HEK293 (cell line): ENCODE measurements at regions not wholly inside any gene's neighbourhood (a gene's known extent, or its start where the extent isn't known, plus 50 kb on each side); places are given as distances from the start of the nearest gene placed in this dataset.

ENCODE experiments used
- CTCF ChIA-PET: fragments of 350-600 bp; formaldehyde crosslinking; extraction: SDS; loops from one replicate; lab custom pipeline; 2021; ENCODE audit warnings: antibody characterized with exemption; lab: Yijun Ruan, JAX
- POLR2A ChIA-PET: fragments of 300-600 bp; formaldehyde crosslinking; extraction: SDS; loops from one replicate; lab custom pipeline; 2020; ENCODE audit warnings: antibody characterized with exemption, inconsistent platforms; lab: Yijun Ruan, JAX
- H3K27ac ChIP-seq: fragments of 200-500 bp; sonication (Bioruptor generic); 2 replicates; pipeline ENCODE4 v1.5.1; 2014; ENCODE audit warnings: low read depth, low read length, control low read depth, inconsistent platforms; ENCODE audit errors: extremely low read depth
- H3K36me3 ChIP-seq, 2 experiments: fragments of 200-500 bp in 1 of 2; sonication (Bioruptor generic) in 1 of 2; 1 replicate in 1 of 2; 2 replicates in 1 of 2; pipeline ENCODE4 v1.5.1; 2014 to 2017; ENCODE audit warnings: inconsistent platforms in 2 of 2, low read length in 2 of 2; ENCODE audit not compliant: control insufficient read depth in 2 of 2, insufficient read depth in 1 of 2
- H3K4me1 ChIP-seq: fragments of 200-500 bp; sonication (Bioruptor generic); 2 replicates; pipeline ENCODE4 v1.5.1; 2014; ENCODE audit warnings: mild to moderate bottlenecking, low read length, inconsistent platforms; ENCODE audit not compliant: control insufficient read depth, insufficient read depth
- H3K4me3 ChIP-seq: 2 replicates; pipeline ENCODE4 v1.5.1; 2011; ENCODE audit warnings: low read depth, mild to moderate bottlenecking, control low read depth, low read length, moderate library complexity
- H3K9me3 ChIP-seq: fragments of 200-500 bp; sonication (Bioruptor generic); 2 replicates; pipeline ENCODE4 v1.5.1; 2014; ENCODE audit warnings: low read depth, low read length, inconsistent platforms; ENCODE audit not compliant: control insufficient read depth, insufficient read depth
- KLF10 ChIP-seq: fragments of 450-650 bp; IDR thresholded peaks from 2 replicates; pipeline ENCODE4 v1.5.1; 2018; ENCODE audit warnings: missing biosample characterization, mild to moderate bottlenecking, missing genetic modification characterization
- RBAK ChIP-seq: fragments of 450-650 bp; formaldehyde crosslinking; IDR thresholded peaks from 2 replicates; pipeline ENCODE4 v1.5.1; 2016; ENCODE audit warnings: missing biosample characterization, missing genetic modification characterization
- TCF7L2 ChIP-seq: IDR thresholded peaks from 2 replicates; pipeline ENCODE4 v1.6.1; 2011; ENCODE audit warnings: low read depth, mild to moderate bottlenecking, inconsistent platforms, low read length, moderate library complexity, borderline replicate concordance
- TRIM28 ChIP-seq: IDR thresholded peaks from 2 replicates; pipeline ENCODE4 v1.6.1; 2011; ENCODE audit warnings: low read length, control low read depth, borderline replicate concordance
- ZNF138 ChIP-seq: fragments of 450-650 bp; formaldehyde crosslinking; IDR thresholded peaks from 2 replicates; pipeline ENCODE4 v1.5.1; 2016; ENCODE audit warnings: missing biosample characterization, missing genetic modification characterization, borderline replicate concordance
- ZNF2 ChIP-seq: fragments of 450-650 bp; formaldehyde crosslinking; IDR thresholded peaks from 2 replicates; pipeline ENCODE4 v1.5.1; 2016; ENCODE audit warnings: missing biosample characterization, missing genetic modification characterization
- ZNF239 ChIP-seq: fragments of 450-650 bp; formaldehyde crosslinking; IDR thresholded peaks from 2 replicates; pipeline ENCODE4 v1.5.1; 2016; ENCODE audit warnings: missing biosample characterization, missing genetic modification characterization
- ZNF473 ChIP-seq: fragments of 450-650 bp; formaldehyde crosslinking; IDR thresholded peaks from 2 replicates; pipeline ENCODE4 v1.5.1; 2017; ENCODE audit warnings: missing biosample characterization, missing genetic modification characterization
- ZNF610 ChIP-seq: fragments of 450-650 bp; formaldehyde crosslinking; IDR thresholded peaks from 2 replicates; pipeline ENCODE4 v1.5.1; 2016; ENCODE audit warnings: missing biosample characterization, missing genetic modification characterization, borderline replicate concordance
- TF ChIP-seq, protein P1 (sequence below): fragments of 450-650 bp; formaldehyde crosslinking; IDR thresholded peaks from 2 replicates; pipeline ENCODE4 v1.5.1; 2016; ENCODE audit warnings: missing biosample characterization, missing genetic modification characterization
- TF ChIP-seq, protein P2 (sequence below): fragments of 450-650 bp; formaldehyde crosslinking; IDR thresholded peaks from 2 replicates; pipeline ENCODE4 v1.5.1; 2017; ENCODE audit warnings: missing biosample characterization, missing genetic modification characterization
- TF ChIP-seq, protein P3 (sequence below): fragments of 450-650 bp; formaldehyde crosslinking; IDR thresholded peaks from 2 replicates; pipeline ENCODE4 v1.5.1; 2016; ENCODE audit warnings: missing biosample characterization, missing genetic modification characterization, borderline replicate concordance

DNA sequence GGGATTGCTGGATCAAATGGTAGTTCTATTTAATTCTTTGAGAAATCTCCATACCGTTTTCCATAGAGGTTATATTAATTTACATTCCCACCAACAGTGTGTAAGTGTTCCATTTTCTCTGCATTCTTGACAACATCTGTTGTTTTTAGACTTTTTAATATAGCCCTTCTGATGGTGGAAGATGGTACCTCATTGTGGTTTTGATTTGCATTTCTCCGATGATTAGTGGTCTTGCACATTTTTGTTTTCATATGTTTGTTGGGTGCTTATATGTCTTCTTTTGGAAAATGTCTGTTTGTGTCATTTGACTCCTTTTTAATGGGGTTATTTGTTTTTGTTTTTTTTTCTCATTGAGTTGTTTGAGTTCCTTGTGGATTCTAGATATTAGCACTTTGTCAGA is 75.3 kb upstream of the PUDP start (continued):
- TF ChIP-seq, protein P1, sequence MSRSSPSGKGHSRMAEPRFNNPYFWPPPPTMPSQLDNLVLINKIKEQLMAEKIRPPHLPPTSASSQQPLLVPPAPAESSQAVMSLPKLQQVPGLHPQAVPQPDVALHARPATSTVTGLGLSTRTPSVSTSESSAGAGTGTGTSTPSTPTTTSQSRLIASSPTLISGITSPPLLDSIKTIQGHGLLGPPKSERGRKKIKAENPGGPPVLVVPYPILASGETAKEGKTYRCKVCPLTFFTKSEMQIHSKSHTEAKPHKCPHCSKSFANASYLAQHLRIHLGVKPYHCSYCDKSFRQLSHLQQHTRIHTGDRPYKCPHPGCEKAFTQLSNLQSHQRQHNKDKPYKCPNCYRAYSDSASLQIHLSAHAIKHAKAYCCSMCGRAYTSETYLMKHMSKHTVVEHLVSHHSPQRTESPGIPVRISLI (tag by site-specific recombination): no peak

DNA sequence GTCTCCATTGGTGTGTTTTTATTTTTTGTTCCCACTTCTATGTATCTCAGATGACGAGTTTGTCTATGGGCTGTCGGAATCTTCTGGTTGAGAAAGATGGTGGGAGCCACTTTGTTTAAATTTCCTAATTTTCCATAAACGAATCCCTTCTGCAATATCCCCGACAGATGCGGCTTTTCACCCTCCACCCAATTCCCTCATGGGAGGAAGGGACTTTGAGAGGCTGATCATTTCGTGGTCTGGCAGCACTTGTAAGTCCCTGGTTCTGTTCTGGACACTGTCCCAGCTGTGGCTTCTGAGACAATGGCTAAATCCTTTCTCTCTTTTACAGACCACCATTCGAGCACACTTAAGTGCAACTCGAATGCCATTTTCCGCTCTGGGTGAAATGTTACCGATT is 72.2 kb upstream of the PUDP start:
- H3K4me1 ChIP-seq: no peaks in the 10 kb centered on the region
- ChIA-PET POLR2A (interaction anchor here (0.7 kb wide), 1 partner anchor 13 kb away, joined by 5 read pairs; no protein-coding TSS in a partner anchor), CTCF (no interaction called here)
- no peak overlapping the region for H3K27ac ChIP-seq
- H3K36me3 ChIP-seq: no peaks in the 10 kb centered on the region
- H3K9me3 ChIP-seq: no peaks in the 10 kb centered on the region
- TF ChIP-seq TRIM28 (no peak), ZNF239 (tag by site-specific recombination) (no peak), ZNF610 (tag by site-specific recombination) (no peak), ZNF473 (no peak)
- TF ChIP-seq, protein P2, sequence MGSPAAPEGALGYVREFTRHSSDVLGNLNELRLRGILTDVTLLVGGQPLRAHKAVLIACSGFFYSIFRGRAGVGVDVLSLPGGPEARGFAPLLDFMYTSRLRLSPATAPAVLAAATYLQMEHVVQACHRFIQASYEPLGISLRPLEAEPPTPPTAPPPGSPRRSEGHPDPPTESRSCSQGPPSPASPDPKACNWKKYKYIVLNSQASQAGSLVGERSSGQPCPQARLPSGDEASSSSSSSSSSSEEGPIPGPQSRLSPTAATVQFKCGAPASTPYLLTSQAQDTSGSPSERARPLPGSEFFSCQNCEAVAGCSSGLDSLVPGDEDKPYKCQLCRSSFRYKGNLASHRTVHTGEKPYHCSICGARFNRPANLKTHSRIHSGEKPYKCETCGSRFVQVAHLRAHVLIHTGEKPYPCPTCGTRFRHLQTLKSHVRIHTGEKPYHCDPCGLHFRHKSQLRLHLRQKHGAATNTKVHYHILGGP: no peak
- TF ChIP-seq, protein P1 (tag by site-specific recombination): no peak
- no peak overlapping the region for H3K4me3 ChIP-seq

DNA sequence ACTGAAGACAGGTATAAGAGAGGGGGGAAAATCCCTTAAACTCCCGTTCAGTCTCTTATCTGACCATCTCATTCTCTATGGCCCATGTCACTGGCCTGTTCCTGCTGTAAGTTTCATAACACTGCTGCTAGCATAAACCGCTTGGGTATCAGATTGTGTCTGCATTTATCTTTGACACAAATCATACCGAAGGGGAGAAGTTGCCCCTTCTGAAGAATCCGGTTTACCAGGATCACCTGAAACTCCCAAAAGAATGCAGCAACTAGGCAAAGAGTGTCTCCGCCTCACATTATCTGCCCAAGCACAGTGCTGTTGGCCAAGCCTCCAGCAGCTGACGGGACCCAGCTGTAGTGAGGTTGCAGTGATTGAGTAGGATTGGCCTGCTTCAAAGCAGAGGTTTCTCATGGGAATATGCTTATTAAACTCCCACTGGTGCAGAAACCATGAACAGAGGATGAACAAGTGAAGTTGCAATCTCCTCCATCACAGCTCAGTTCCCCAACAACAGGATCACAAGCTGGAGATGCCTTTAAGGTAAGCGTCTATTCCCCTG is 71.3 kb upstream of the PUDP start:
- Histone ChIP-seq H3K27ac (no peak overlapping the region), H3K9me3 (no peaks in the 10 kb centered on the region), H3K36me3 (no peaks in the 10 kb centered on the region), H3K4me3 (no peak overlapping the region), H3K4me1 (no peaks in the 10 kb centered on the region)
- TF ChIP-seq RBAK (no peak), ZNF138 (tag by site-specific recombination) (no peak), ZNF2 (no peak), KLF10 (no peak)
- ChIA-PET CTCF (no interaction called here), POLR2A (no interaction called here)

DNA sequence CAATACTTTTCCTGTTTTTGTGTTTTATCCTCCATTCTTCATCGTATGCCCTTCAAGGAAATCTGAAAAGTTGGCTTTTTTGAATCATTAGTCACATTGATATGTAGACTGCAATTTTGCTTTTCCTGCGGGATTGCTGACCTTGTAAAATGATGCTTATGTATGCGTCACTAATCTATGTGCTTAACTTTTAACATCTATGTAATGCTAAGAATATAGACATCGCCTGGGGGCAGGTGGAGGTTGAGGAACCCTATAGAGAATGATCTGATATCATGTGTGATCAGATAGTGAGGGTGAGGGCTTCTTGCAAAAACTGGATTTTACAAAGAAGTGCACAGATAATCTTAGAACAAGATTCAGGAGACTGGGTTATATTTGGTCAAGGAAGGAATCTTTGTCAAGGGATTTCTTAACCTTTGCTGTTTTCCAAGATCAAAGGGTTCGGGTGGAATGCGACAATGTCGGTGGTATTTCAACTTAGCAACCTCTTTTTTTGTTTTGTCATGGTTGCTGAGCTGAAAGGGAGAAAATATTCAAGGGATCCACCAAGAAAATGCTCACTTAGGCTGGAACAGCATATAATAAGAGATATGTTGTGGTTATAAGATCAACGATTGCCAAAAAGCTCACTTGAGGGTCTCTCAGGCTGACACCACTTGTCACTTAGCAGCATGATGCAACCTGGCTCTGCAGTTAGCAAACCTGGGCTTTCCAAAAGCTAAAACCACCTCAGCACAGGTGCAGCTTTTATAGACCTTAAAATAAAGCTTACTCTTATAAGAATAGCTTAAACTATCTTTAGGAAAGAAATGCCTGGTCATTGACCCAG is 70.6 kb upstream of the PUDP start:
- Histone ChIP-seq H3K4me3 (no peak overlapping the region), H3K9me3 (no peaks in the 10 kb centered on the region), H3K36me3 (no peaks in the 10 kb centered on the region), H3K27ac (no peak overlapping the region), H3K4me1 (no peaks in the 10 kb centered on the region)
- ChIA-PET POLR2A (no interaction called here), CTCF (no interaction called here)
- TF ChIP-seq, protein P3, sequence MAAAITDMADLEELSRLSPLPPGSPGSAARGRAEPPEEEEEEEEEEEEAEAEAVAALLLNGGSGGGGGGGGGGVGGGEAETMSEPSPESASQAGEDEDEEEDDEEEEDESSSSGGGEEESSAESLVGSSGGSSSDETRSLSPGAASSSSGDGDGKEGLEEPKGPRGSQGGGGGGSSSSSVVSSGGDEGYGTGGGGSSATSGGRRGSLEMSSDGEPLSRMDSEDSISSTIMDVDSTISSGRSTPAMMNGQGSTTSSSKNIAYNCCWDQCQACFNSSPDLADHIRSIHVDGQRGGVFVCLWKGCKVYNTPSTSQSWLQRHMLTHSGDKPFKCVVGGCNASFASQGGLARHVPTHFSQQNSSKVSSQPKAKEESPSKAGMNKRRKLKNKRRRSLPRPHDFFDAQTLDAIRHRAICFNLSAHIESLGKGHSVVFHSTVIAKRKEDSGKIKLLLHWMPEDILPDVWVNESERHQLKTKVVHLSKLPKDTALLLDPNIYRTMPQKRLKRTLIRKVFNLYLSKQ: no peak
- 0 out of 2 replicates have a peak, but pooled peaks have one; percentile 47 for TF ChIP-seq TCF7L2
